ENCODE measurements at regions not wholly inside any gene's neighbourhood (a gene's known extent, or its start where the extent isn't known, plus 50 kb on each side); places are given as distances from the start of the nearest gene placed in this dataset.

GRCh38 chr17:65305116-65305515, 167.9 kb downstream of the RGS9 start:
- TF ChIP-seq, protein P1, sequence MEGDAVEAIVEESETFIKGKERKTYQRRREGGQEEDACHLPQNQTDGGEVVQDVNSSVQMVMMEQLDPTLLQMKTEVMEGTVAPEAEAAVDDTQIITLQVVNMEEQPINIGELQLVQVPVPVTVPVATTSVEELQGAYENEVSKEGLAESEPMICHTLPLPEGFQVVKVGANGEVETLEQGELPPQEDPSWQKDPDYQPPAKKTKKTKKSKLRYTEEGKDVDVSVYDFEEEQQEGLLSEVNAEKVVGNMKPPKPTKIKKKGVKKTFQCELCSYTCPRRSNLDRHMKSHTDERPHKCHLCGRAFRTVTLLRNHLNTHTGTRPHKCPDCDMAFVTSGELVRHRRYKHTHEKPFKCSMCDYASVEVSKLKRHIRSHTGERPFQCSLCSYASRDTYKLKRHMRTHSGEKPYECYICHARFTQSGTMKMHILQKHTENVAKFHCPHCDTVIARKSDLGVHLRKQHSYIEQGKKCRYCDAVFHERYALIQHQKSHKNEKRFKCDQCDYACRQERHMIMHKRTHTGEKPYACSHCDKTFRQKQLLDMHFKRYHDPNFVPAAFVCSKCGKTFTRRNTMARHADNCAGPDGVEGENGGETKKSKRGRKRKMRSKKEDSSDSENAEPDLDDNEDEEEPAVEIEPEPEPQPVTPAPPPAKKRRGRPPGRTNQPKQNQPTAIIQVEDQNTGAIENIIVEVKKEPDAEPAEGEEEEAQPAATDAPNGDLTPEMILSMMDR (optimal IDR thresholded peaks at IDR 0.05 in 1 of 3, IDR thresholded peaks at IDR 0.05 in 1 of 3, conservative IDR thresholded peaks at IDR 0.05 in 1 of 3; ENCODE audit: extremely low read depth in 1 of 3, insufficient read depth in 2 of 3, low read length in 3 of 3) = no peak
- TF ChIP-seq EZH2 (IDR thresholded peaks at IDR 0.05; ENCODE audit: low read length) = no peak
